Neural cell (in vitro differentiated cells): ENCODE measurements at regions not wholly inside any gene's neighbourhood (a gene's known extent, or its start where the extent isn't known, plus 50 kb on each side); places are given as distances from the start of the nearest gene placed in this dataset.

ENCODE experiments used
- H2AFZ ChIP-seq: fragments of 200-600, 300-800 bp; sonication (generic), shearing (Covaris generic); 2 replicates; pipeline ENCODE4 v1.6.0; 2014; ENCODE audit warnings: low read depth, mild to moderate bottlenecking, antibody characterized with exemption, low read length, moderate library complexity
- H3F3A ChIP-seq: fragments of 200-600 bp; shearing (Covaris generic); 2 replicates; pipeline ENCODE4 v1.6.1; 2016; ENCODE audit warnings: mild to moderate bottlenecking, moderate library complexity, mixed read lengths, antibody characterized with exemption, low read length; ENCODE audit not compliant: insufficient read depth, poor library complexity, severe bottlenecking
- H3K27ac ChIP-seq: fragments of 200-600, 300-800 bp; sonication (generic), shearing (Covaris generic); 2 replicates; pipeline ENCODE4 v1.5.1; 2014; ENCODE audit warnings: mild to moderate bottlenecking, low read length, moderate library complexity
- H3K27me3 ChIP-seq: fragments of 300-800, 200-600 bp; sonication (generic), shearing (Covaris generic); 2 replicates; pipeline ENCODE4 v1.6.0; 2014; ENCODE audit warnings: mild to moderate bottlenecking, low read depth, low read length, moderate library complexity; ENCODE audit not compliant: insufficient read depth
- H3K36me3 ChIP-seq: fragments of 300-800, 200-600 bp; sonication (generic), shearing (Covaris generic); 2 replicates; pipeline ENCODE4 v1.5.1; 2014; ENCODE audit warnings: mild to moderate bottlenecking, antibody characterized with exemption, low read length, moderate library complexity; ENCODE audit not compliant: insufficient read depth
- H3K4me2 ChIP-seq: fragments of 300-800, 200-600 bp; sonication (generic), shearing (Covaris generic); 2 replicates; pipeline ENCODE4 v1.6.0; 2014; ENCODE audit warnings: mild to moderate bottlenecking, low read length
- H3K4me3 ChIP-seq: fragments of 300-800, 200-600 bp; sonication (generic), shearing (Covaris generic); 2 replicates; pipeline ENCODE4 v1.5.1; 2014; ENCODE audit warnings: mild to moderate bottlenecking, low read length, moderate library complexity
- H3K79me2 ChIP-seq: fragments of 200-600 bp; shearing (Covaris generic); replicated peaks from 2 replicates; pipeline ENCODE4 v1.6.0; 2014; ENCODE audit warnings: mild to moderate bottlenecking, low read length, moderate library complexity; ENCODE audit not compliant: insufficient read depth
- H3K9ac ChIP-seq: fragments of 300-800, 200-600 bp; sonication (generic), shearing (Covaris generic); 2 replicates; pipeline ENCODE4 v1.6.1; 2016; ENCODE audit warnings: mild to moderate bottlenecking, low read length, mixed read lengths
- H3K9me2 ChIP-seq: fragments of 200-600 bp; shearing (Covaris generic); 2 replicates; pipeline ENCODE4 v1.6.1; 2016; ENCODE audit warnings: mild to moderate bottlenecking, low read length, mixed read lengths; ENCODE audit not compliant: insufficient read depth
- H3K9me3 ChIP-seq: fragments of 200-600, 300-800 bp; sonication (generic), shearing (Covaris generic); 2 replicates; pipeline ENCODE4 v1.6.1; 2016; ENCODE audit warnings: mild to moderate bottlenecking, mixed run types, low read length, moderate library complexity, mixed read lengths
- H4K20me1 ChIP-seq: fragments of 200-600 bp; shearing (Covaris generic); 2 replicates; pipeline ENCODE4 v1.6.1; 2016; ENCODE audit warnings: mild to moderate bottlenecking, mixed run types; ENCODE audit not compliant: insufficient read depth
- CTCF ChIP-seq: fragments of 450-650 bp; IDR thresholded peaks from 2 replicates; pipeline ENCODE4 v1.5.1; 2014; ENCODE audit warnings: antibody characterized with exemption, mild to moderate bottlenecking, moderate library complexity; ENCODE audit not compliant: poor library complexity, severe bottlenecking
- EP300 ChIP-seq: fragments of 450-650 bp; conservative IDR thresholded peaks from 2 replicates; pipeline ENCODE4 v1.6.1; 2014; ENCODE audit warnings: antibody characterized with exemption, mild to moderate bottlenecking, moderate library complexity; ENCODE audit not compliant: poor library complexity, severe bottlenecking
- EZH2 ChIP-seq: fragments of 200-600, 300-800 bp; shearing (Covaris generic), sonication (generic); IDR thresholded peaks from 2 replicates; pipeline ENCODE4 v1.6.1; 2014; ENCODE audit warnings: antibody characterized with exemption, low read length, borderline replicate concordance, mild to moderate bottlenecking; ENCODE audit not compliant: insufficient read depth, poor library complexity, severe bottlenecking
- MXI1 ChIP-seq: fragments of 450-650 bp; conservative IDR thresholded peaks from 2 replicates; pipeline ENCODE4 v1.6.1; 2014; ENCODE audit warnings: antibody characterized with exemption, mild to moderate bottlenecking; ENCODE audit not compliant: poor library complexity, severe bottlenecking
- POLR2AphosphoS5 ChIP-seq: IDR thresholded peaks from 2 replicates; pipeline ENCODE4 v1.6.1; 2012
- RAD21 ChIP-seq: fragments of 450-650 bp; conservative IDR thresholded peaks from 2 replicates; pipeline ENCODE4 v1.6.1; 2014; ENCODE audit warnings: antibody characterized with exemption, mild to moderate bottlenecking, moderate library complexity
- REST ChIP-seq: IDR thresholded peaks from 2 replicates; pipeline ENCODE4 v1.6.1; 2012; ENCODE audit warnings: borderline replicate concordance
- SMC3 ChIP-seq: fragments of 450-650 bp; conservative IDR thresholded peaks from 2 replicates; pipeline ENCODE4 v1.6.1; 2014; ENCODE audit warnings: antibody characterized with exemption, mild to moderate bottlenecking, moderate library complexity; ENCODE audit not compliant: poor library complexity
- TAF1 ChIP-seq: IDR thresholded peaks from 2 replicates; pipeline ENCODE4 v1.6.1; 2012; ENCODE audit warnings: low read depth

DNA sequence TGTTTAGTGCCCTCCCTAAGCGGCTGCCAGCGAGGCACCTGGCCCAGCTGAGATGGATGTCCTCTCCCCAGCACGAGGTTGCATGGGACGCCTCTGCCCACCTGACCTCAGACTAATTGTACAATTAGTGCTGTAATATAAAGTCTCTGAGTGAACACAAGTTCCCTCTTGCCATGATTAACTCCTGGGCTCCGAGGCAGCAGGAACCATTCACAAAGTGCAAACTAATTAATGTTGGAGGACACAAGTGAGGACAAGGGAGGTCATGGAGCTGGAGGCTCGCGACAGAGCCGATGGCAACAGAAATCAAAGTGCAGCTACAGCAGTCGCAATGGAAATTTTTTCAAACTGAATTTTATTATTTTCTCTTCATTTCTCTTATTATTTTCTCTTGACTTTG, 156.6 kb upstream of the ADARB2 start:
- H3F3A ChIP-seq, result no peaks in the 10 kb centered on the region
- H3K27ac ChIP-seq, result no peak overlapping the region
- H3K9me3 ChIP-seq, result no peaks in the 10 kb centered on the region

DNA sequence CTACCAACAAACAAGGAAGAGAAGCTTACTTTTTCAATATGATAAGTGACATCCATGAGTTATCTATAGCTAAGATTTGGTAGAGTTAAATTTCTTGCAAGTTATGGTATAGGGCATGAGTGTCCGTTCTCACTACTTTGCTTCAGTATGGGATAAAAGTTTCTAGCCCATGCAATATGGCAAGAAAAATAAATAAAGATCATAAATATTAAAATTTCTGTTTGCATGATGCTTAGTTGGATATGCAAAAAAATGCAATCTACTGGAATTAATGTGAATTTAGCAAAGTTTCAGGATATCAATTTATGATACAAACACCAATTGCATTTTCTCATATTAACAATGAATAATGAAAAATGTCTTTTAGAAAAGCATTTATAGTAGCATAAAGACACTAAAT, 148.7 kb upstream of the ADARB2 start:
- Histone ChIP-seq H3K27ac (no peak overlapping the region), H3K36me3 (no peaks in the 10 kb centered on the region), H2AFZ (no peak overlapping the region), H3F3A (no peaks in the 10 kb centered on the region), H3K27me3 (no peaks in the 10 kb centered on the region), H3K79me2 (no peaks in the 10 kb centered on the region), H3K9me2 (no peaks in the 10 kb centered on the region), H3K9me3 (no peaks in the 10 kb centered on the region), H3K9ac (no peak overlapping the region), H3K4me3 (no peak overlapping the region), H4K20me1 (no peaks in the 10 kb centered on the region), H3K4me2 (no peak overlapping the region)
- no peak for TF ChIP-seq EZH2
- no peak for TF ChIP-seq CTCF
- no peak for TF ChIP-seq RAD21
- no peak for TF ChIP-seq POLR2AphosphoS5
- no peak for TF ChIP-seq EP300

More for the DNA sequence above, 156.6 kb upstream of the ADARB2 start:
- H3K4me3 ChIP-seq, result no peak overlapping the region
- H4K20me1 ChIP-seq, result no peaks in the 10 kb centered on the region
- H3K27me3 ChIP-seq, result no peaks in the 10 kb centered on the region
- H3K36me3 ChIP-seq, result no peaks in the 10 kb centered on the region
- H3K4me2 ChIP-seq, result no peak overlapping the region
- H3K9ac ChIP-seq, result no peak overlapping the region
- TF ChIP-seq SMC3 (no peak), TAF1 (no peak), CTCF (no peak), EP300 (no peak), EZH2 (no peak), MXI1 (no peak), POLR2AphosphoS5 (no peak), REST (no peak), RAD21 (no peak)
- no peaks in the 10 kb centered on the region for H3K9me2 ChIP-seq
- H2AFZ ChIP-seq, result no peak overlapping the region
- H3K79me2 ChIP-seq, result no peaks in the 10 kb centered on the region
